HEK293 (cell line): ENCODE measurements at regions not wholly inside any gene's neighbourhood (a gene's known extent, or its start where the extent isn't known, plus 50 kb on each side); places are given as distances from the start of the nearest gene placed in this dataset.

Source experiments
- CTCF ChIA-PET: fragments of 350-600 bp; formaldehyde crosslinking; extraction: SDS; loops from one replicate; lab custom pipeline; 2021; ENCODE audit warnings: antibody characterized with exemption; lab: Yijun Ruan, JAX
- POLR2A ChIA-PET: fragments of 300-600 bp; formaldehyde crosslinking; extraction: SDS; loops from one replicate; lab custom pipeline; 2020; ENCODE audit warnings: antibody characterized with exemption, inconsistent platforms; lab: Yijun Ruan, JAX
- H3K27ac ChIP-seq: fragments of 200-500 bp; sonication (Bioruptor generic); 2 replicates; pipeline ENCODE4 v1.5.1; 2014; ENCODE audit warnings: low read depth, low read length, control low read depth, inconsistent platforms; ENCODE audit errors: extremely low read depth
- H3K36me3 ChIP-seq, 2 experiments: fragments of 200-500 bp in 1 of 2; sonication (Bioruptor generic) in 1 of 2; 1 replicate in 1 of 2; 2 replicates in 1 of 2; pipeline ENCODE4 v1.5.1; 2014 to 2017; ENCODE audit warnings: inconsistent platforms in 2 of 2, low read length in 2 of 2; ENCODE audit not compliant: control insufficient read depth in 2 of 2, insufficient read depth in 1 of 2
- H3K4me1 ChIP-seq: fragments of 200-500 bp; sonication (Bioruptor generic); 2 replicates; pipeline ENCODE4 v1.5.1; 2014; ENCODE audit warnings: mild to moderate bottlenecking, low read length, inconsistent platforms; ENCODE audit not compliant: control insufficient read depth, insufficient read depth
- H3K4me3 ChIP-seq: 2 replicates; pipeline ENCODE4 v1.5.1; 2011; ENCODE audit warnings: low read depth, mild to moderate bottlenecking, control low read depth, low read length, moderate library complexity
- H3K9me3 ChIP-seq: fragments of 200-500 bp; sonication (Bioruptor generic); 2 replicates; pipeline ENCODE4 v1.5.1; 2014; ENCODE audit warnings: low read depth, low read length, inconsistent platforms; ENCODE audit not compliant: control insufficient read depth, insufficient read depth
- FEZF1 ChIP-seq: fragments of 450-650 bp; formaldehyde crosslinking; IDR thresholded peaks from 2 replicates; pipeline ENCODE4 v1.5.1; 2016; ENCODE audit warnings: missing biosample characterization, missing genetic modification characterization
- HOXA7 ChIP-seq: sonication (generic); formaldehyde crosslinking; IDR thresholded peaks from 2 replicates; pipeline ENCODE4 v1.8.1; 2022; ENCODE audit warnings: missing genetic modification reagents, borderline replicate concordance
- HOXD13 ChIP-seq: sonication (generic); formaldehyde crosslinking; IDR thresholded peaks from 2 replicates; pipeline ENCODE4 v1.8.0; 2022; ENCODE audit warnings: missing genetic modification reagents, borderline replicate concordance
- KLF17 ChIP-seq: fragments of 450-650 bp; formaldehyde crosslinking; IDR thresholded peaks from 2 replicates; pipeline ENCODE4 v1.5.1; 2016; ENCODE audit warnings: missing biosample characterization, missing genetic modification characterization
- OSR2 ChIP-seq: fragments of 450-650 bp; formaldehyde crosslinking; IDR thresholded peaks from 2 replicates; pipeline ENCODE4 v1.5.1; 2016; ENCODE audit warnings: missing biosample characterization, missing genetic modification characterization
- PATZ1 ChIP-seq: fragments of 450-650 bp; formaldehyde crosslinking; IDR thresholded peaks from 2 replicates; pipeline ENCODE4 v1.5.1; 2016; ENCODE audit warnings: missing biosample characterization, missing genetic modification characterization
- YY1 ChIP-seq: fragments of 450-650 bp; formaldehyde crosslinking; IDR thresholded peaks from 2 replicates; pipeline ENCODE4 v1.5.1; 2018; ENCODE audit warnings: missing biosample characterization, missing genetic modification characterization
- ZBTB10 ChIP-seq: fragments of 450-650 bp; formaldehyde crosslinking; IDR thresholded peaks from 2 replicates; pipeline ENCODE4 v1.5.1; 2016; ENCODE audit warnings: missing biosample characterization, missing genetic modification characterization
- ZBTB11 ChIP-seq: fragments of 450-650 bp; formaldehyde crosslinking; conservative IDR thresholded peaks from 2 replicates; pipeline ENCODE4 v1.5.1; 2016; ENCODE audit warnings: low read depth, missing biosample characterization, missing genetic modification characterization
- ZFP41 ChIP-seq: fragments of 450-650 bp; formaldehyde crosslinking; IDR thresholded peaks from 2 replicates; pipeline ENCODE4 v1.5.1; 2016; ENCODE audit warnings: missing biosample characterization, missing genetic modification characterization, borderline replicate concordance
- ZNF114 ChIP-seq: fragments of 450-650 bp; formaldehyde crosslinking; IDR thresholded peaks from 2 replicates; pipeline ENCODE4 v1.5.0; 2017; ENCODE audit warnings: missing biosample characterization, missing genetic modification characterization
- ZNF140 ChIP-seq: fragments of 450-650 bp; formaldehyde crosslinking; IDR thresholded peaks from 2 replicates; pipeline ENCODE4 v1.5.1; 2016; ENCODE audit warnings: missing biosample characterization, missing genetic modification characterization
- ZNF146 ChIP-seq: fragments of 450-650 bp; formaldehyde crosslinking; IDR thresholded peaks from 2 replicates; pipeline ENCODE4 v1.5.1; 2016; ENCODE audit warnings: missing biosample characterization, missing genetic modification characterization
- ZNF155 ChIP-seq: fragments of 450-650 bp; formaldehyde crosslinking; IDR thresholded peaks from 2 replicates; pipeline ENCODE4 v1.5.1; 2016; ENCODE audit warnings: missing biosample characterization, missing genetic modification characterization
- ZNF175 ChIP-seq: fragments of 450-650 bp; formaldehyde crosslinking; IDR thresholded peaks from 2 replicates; pipeline ENCODE4 v1.5.1; 2016; ENCODE audit warnings: missing biosample characterization, missing genetic modification characterization
- ZNF2 ChIP-seq: fragments of 450-650 bp; formaldehyde crosslinking; IDR thresholded peaks from 2 replicates; pipeline ENCODE4 v1.5.1; 2016; ENCODE audit warnings: missing biosample characterization, missing genetic modification characterization
- ZNF221 ChIP-seq: fragments of 450-650 bp; formaldehyde crosslinking; IDR thresholded peaks from 2 replicates; pipeline ENCODE4 v1.5.1; 2017; ENCODE audit warnings: missing biosample characterization, missing genetic modification characterization, borderline replicate concordance
- ZNF311 ChIP-seq: fragments of 450-650 bp; formaldehyde crosslinking; IDR thresholded peaks from 2 replicates; pipeline ENCODE4 v1.5.1; 2017; ENCODE audit warnings: missing biosample characterization, missing genetic modification characterization, borderline replicate concordance
- ZNF560 ChIP-seq: fragments of 450-650 bp; formaldehyde crosslinking; IDR thresholded peaks from 2 replicates; pipeline ENCODE4 v1.5.1; 2017; ENCODE audit warnings: missing biosample characterization, missing genetic modification characterization, borderline replicate concordance
- ZNF561 ChIP-seq: fragments of 450-650 bp; IDR thresholded peaks from 2 replicates; pipeline ENCODE4 v1.5.1; 2018; ENCODE audit warnings: missing biosample characterization, missing genetic modification characterization, borderline replicate concordance
- ZNF585B ChIP-seq: fragments of 450-650 bp; formaldehyde crosslinking; IDR thresholded peaks from 2 replicates; pipeline ENCODE4 v1.5.1; 2016; ENCODE audit warnings: missing biosample characterization, missing genetic modification characterization
- ZNF626 ChIP-seq: fragments of 450-650 bp; sonication (Bioruptor Pico); formaldehyde crosslinking; IDR thresholded peaks from 2 replicates; pipeline ENCODE4 v1.5.1; 2018; ENCODE audit warnings: missing biosample characterization, missing genetic modification characterization, inconsistent platforms
- ZNF704 ChIP-seq: fragments of 450-650 bp; formaldehyde crosslinking; IDR thresholded peaks from 2 replicates; pipeline ENCODE4 v1.5.1; 2016; ENCODE audit warnings: missing biosample characterization, missing genetic modification characterization
- ZNF707 ChIP-seq: fragments of 450-650 bp; formaldehyde crosslinking; IDR thresholded peaks from 2 replicates; pipeline ENCODE4 v1.5.1; 2016; ENCODE audit warnings: missing biosample characterization, missing genetic modification characterization
- ZSCAN16 ChIP-seq: fragments of 450-650 bp; formaldehyde crosslinking; IDR thresholded peaks from 2 replicates; pipeline ENCODE4 v1.5.1; 2016; ENCODE audit warnings: missing biosample characterization, missing genetic modification characterization
- ZSCAN4 ChIP-seq: fragments of 450-650 bp; formaldehyde crosslinking; IDR thresholded peaks from 2 replicates; pipeline ENCODE4 v1.5.1; 2017; ENCODE audit warnings: missing biosample characterization, missing genetic modification characterization

GRCh38 chr6:92150553-92150952, 1268.8 kb downstream of the EPHA7 start:
- Histone ChIP-seq H3K36me3 (no peaks in the 10 kb centered on the region), H3K4me3 (no peak overlapping the region), H3K27ac (no peak overlapping the region), H3K9me3 (no peaks in the 10 kb centered on the region), H3K4me1 (no peaks in the 10 kb centered on the region)
- CTCF ChIA-PET = interaction anchor here (1.3 kb wide), 1 partner anchor 9 kb away, joined by 4 read pairs; no protein-coding TSS in a partner anchor
- no peak for TF ChIP-seq ZNF155 (tag by site-specific recombination)
- TF ChIP-seq ZNF626 (tag by site-specific recombination) = no peak
- TF ChIP-seq YY1 (tag by site-specific recombination) = no peak
- TF ChIP-seq ZNF221 (tag by site-specific recombination) = no peak
- TF ChIP-seq OSR2 (tag by site-specific recombination) = no peak
- no peak for TF ChIP-seq HOXD13 (CRISPR knock-in tag)
- TF ChIP-seq ZNF311 (tag by site-specific recombination) = no peak
- no peak for TF ChIP-seq ZNF175 (tag by site-specific recombination)
- no peak for TF ChIP-seq ZNF140
- no peak for TF ChIP-seq ZNF146 (tag by site-specific recombination)
- TF ChIP-seq PATZ1 = no peak
- no peak for TF ChIP-seq ZNF561 (tag by site-specific recombination)
- no peak for TF ChIP-seq ZBTB10
- TF ChIP-seq ZNF2 (tag by site-specific recombination) = no peak
- TF ChIP-seq ZNF704 (tag by site-specific recombination) = no peak
- POLR2A ChIA-PET = no interaction called here

GRCh38 chr6:92147246-92147645, 1272.1 kb downstream of the EPHA7 start:
- TF ChIP-seq ZNF560 = no peak
- TF ChIP-seq ZNF707 (tag by site-specific recombination) = no peak
- TF ChIP-seq ZFP41 = no peak
- no peak for TF ChIP-seq FEZF1 (tag by site-specific recombination)
- no peak for TF ChIP-seq ZSCAN4 (tag by site-specific recombination)
- no peak for TF ChIP-seq ZSCAN16 (tag by site-specific recombination)
- no peak for TF ChIP-seq KLF17
- no peak for TF ChIP-seq ZNF585B (tag by site-specific recombination)
- TF ChIP-seq ZNF2 (tag by site-specific recombination) = no peak
- TF ChIP-seq ZBTB11 (tag by site-specific recombination) = no peak
- TF ChIP-seq ZNF114 (tag by site-specific recombination) = no peak
- TF ChIP-seq HOXA7 (CRISPR knock-in tag) = no peak
- Histone ChIP-seq H3K9me3 (no peaks in the 10 kb centered on the region), H3K4me1 (no peaks in the 10 kb centered on the region), H3K36me3 (no peaks in the 10 kb centered on the region), H3K4me3 (no peak overlapping the region), H3K27ac (no peak overlapping the region)
- ChIA-PET POLR2A (no interaction called here), CTCF (interaction anchor here (0.9 kb wide), 1 partner anchor 20 kb away, joined by 3 read pairs; no protein-coding TSS in a partner anchor)
